HG02981 (cell line): ENCODE measurements at regions not wholly inside any gene's neighbourhood (a gene's known extent, or its start where the extent isn't known, plus 50 kb on each side); places are given as distances from the start of the nearest gene placed in this dataset.

ENCODE experiments used
- ATAC-seq: cut with Tn5 transposase; IDR thresholded peaks from one replicate; pipeline ENCODE4 v1.9.1; 2021; ENCODE audit warnings: mild to moderate bottlenecking, moderate library complexity; ENCODE audit not compliant: unreplicated experiment

GRCh38 chr22:22045571-22046335, 63.2 kb upstream of the TOP3B start:
- ATAC-seq = no peak

- ATAC-seq = no peak
Observed at GRCh38 chr22:22044153-22044552, 61.6 kb upstream of the TOP3B start.

- no peak for ATAC-seq
Observed at GRCh38 chr22:22043296-22044078, 60.9 kb upstream of the TOP3B start.

GRCh38 chr22:22042599-22043295, 60.2 kb upstream of the TOP3B start:
- ATAC-seq = no peak

- no peak for ATAC-seq
Observed at GRCh38 chr22:22042009-22042408, 59.4 kb upstream of the TOP3B start.

GRCh38 chr22:22040908-22041307, 58.3 kb upstream of the TOP3B start:
- ATAC-seq = no peak

GRCh38 chr22:22040472-22040871, 57.9 kb upstream of the TOP3B start:
- no peak for ATAC-seq

GRCh38 chr22:22039286-22040074, 56.9 kb upstream of the TOP3B start:
- no peak for ATAC-seq

- no peak for ATAC-seq
Observed at GRCh38 chr22:22038178-22038880, 55.7 kb upstream of the TOP3B start.

- no peak for ATAC-seq
Observed at GRCh38 chr22:22037740-22038139, 55.2 kb upstream of the TOP3B start.

GRCh38 chr22:22037229-22037628, 54.6 kb upstream of the TOP3B start:
- ATAC-seq = no peak

GRCh38 chr22:22036588-22036987, 54.0 kb upstream of the TOP3B start:
- ATAC-seq = no peak

GRCh38 chr22:22035771-22036314, 53.3 kb upstream of the TOP3B start:
- no peak for ATAC-seq

GRCh38 chr22:22035203-22035602, 52.6 kb upstream of the TOP3B start:
- ATAC-seq = no peak

GRCh38 chr22:22034469-22035132, 52.0 kb upstream of the TOP3B start:
- ATAC-seq = no peak

- ATAC-seq = no peak
Observed at GRCh38 chr22:22033803-22034468, 51.3 kb upstream of the TOP3B start.

- ATAC-seq = no peak
Observed at GRCh38 chr22:22032906-22033802, 50.6 kb upstream of the TOP3B start.
